HEK293 (cell line): ENCODE measurements at regions not wholly inside any gene's neighbourhood (a gene's known extent, or its start where the extent isn't known, plus 50 kb on each side); places are given as distances from the start of the nearest gene placed in this dataset.

ENCODE experiments used
- CTCF ChIA-PET: fragments of 350-600 bp; formaldehyde crosslinking; extraction: SDS; loops from one replicate; lab custom pipeline; 2021; ENCODE audit warnings: antibody characterized with exemption; lab: Yijun Ruan, JAX
- POLR2A ChIA-PET: fragments of 300-600 bp; formaldehyde crosslinking; extraction: SDS; loops from one replicate; lab custom pipeline; 2020; ENCODE audit warnings: antibody characterized with exemption, inconsistent platforms; lab: Yijun Ruan, JAX
- H3K27ac ChIP-seq: fragments of 200-500 bp; sonication (Bioruptor generic); 2 replicates; pipeline ENCODE4 v1.5.1; 2014; ENCODE audit warnings: low read depth, low read length, control low read depth, inconsistent platforms; ENCODE audit errors: extremely low read depth
- H3K36me3 ChIP-seq, 2 experiments: fragments of 200-500 bp in 1 of 2; sonication (Bioruptor generic) in 1 of 2; 1 replicate in 1 of 2; 2 replicates in 1 of 2; pipeline ENCODE4 v1.5.1; 2014 to 2017; ENCODE audit warnings: inconsistent platforms in 2 of 2, low read length in 2 of 2; ENCODE audit not compliant: control insufficient read depth in 2 of 2, insufficient read depth in 1 of 2
- H3K4me1 ChIP-seq: fragments of 200-500 bp; sonication (Bioruptor generic); 2 replicates; pipeline ENCODE4 v1.5.1; 2014; ENCODE audit warnings: mild to moderate bottlenecking, low read length, inconsistent platforms; ENCODE audit not compliant: control insufficient read depth, insufficient read depth
- H3K4me3 ChIP-seq: 2 replicates; pipeline ENCODE4 v1.5.1; 2011; ENCODE audit warnings: low read depth, mild to moderate bottlenecking, control low read depth, low read length, moderate library complexity
- H3K9me3 ChIP-seq: fragments of 200-500 bp; sonication (Bioruptor generic); 2 replicates; pipeline ENCODE4 v1.5.1; 2014; ENCODE audit warnings: low read depth, low read length, inconsistent platforms; ENCODE audit not compliant: control insufficient read depth, insufficient read depth
- EGR2 ChIP-seq: fragments of 450-650 bp; formaldehyde crosslinking; IDR thresholded peaks from 2 replicates; pipeline ENCODE4 v1.5.1; 2016; ENCODE audit warnings: low read depth, missing biosample characterization, missing genetic modification characterization
- ELK4 ChIP-seq: IDR thresholded peaks from 2 replicates; pipeline ENCODE4 v1.6.1; 2011; ENCODE audit warnings: mild to moderate bottlenecking, low read depth, low read length, borderline replicate concordance
- FEZF1 ChIP-seq: fragments of 450-650 bp; formaldehyde crosslinking; IDR thresholded peaks from 2 replicates; pipeline ENCODE4 v1.5.1; 2016; ENCODE audit warnings: missing biosample characterization, missing genetic modification characterization
- KLF17 ChIP-seq: fragments of 450-650 bp; formaldehyde crosslinking; IDR thresholded peaks from 2 replicates; pipeline ENCODE4 v1.5.1; 2016; ENCODE audit warnings: missing biosample characterization, missing genetic modification characterization
- MYNN ChIP-seq: fragments of 450-650 bp; formaldehyde crosslinking; IDR thresholded peaks from 2 replicates; pipeline ENCODE4 v1.5.1; 2016; ENCODE audit warnings: missing biosample characterization, missing genetic modification characterization, borderline replicate concordance
- SETDB1 ChIP-seq: IDR thresholded peaks from one replicate; pipeline ENCODE4 v1.6.1; 2017; ENCODE audit warnings: mild to moderate bottlenecking, low read length, moderate library complexity, mixed read lengths; ENCODE audit not compliant: insufficient read length
- SP2 ChIP-seq: fragments of 450-650 bp; formaldehyde crosslinking; IDR thresholded peaks from 2 replicates; pipeline ENCODE4 v1.5.1; 2016; ENCODE audit warnings: missing biosample characterization, missing genetic modification characterization
- TCF7L2 ChIP-seq: IDR thresholded peaks from 2 replicates; pipeline ENCODE4 v1.6.1; 2011; ENCODE audit warnings: low read depth, mild to moderate bottlenecking, inconsistent platforms, low read length, moderate library complexity, borderline replicate concordance
- TRIM28 ChIP-seq: IDR thresholded peaks from 2 replicates; pipeline ENCODE4 v1.6.1; 2011; ENCODE audit warnings: low read length, control low read depth, borderline replicate concordance
- TSHZ1 ChIP-seq: fragments of 450-650 bp; formaldehyde crosslinking; IDR thresholded peaks from 2 replicates; pipeline ENCODE4 v1.5.1; 2016; ENCODE audit warnings: missing biosample characterization, missing genetic modification characterization, borderline replicate concordance
- ZFHX2 ChIP-seq: fragments of 450-650 bp; formaldehyde crosslinking; conservative IDR thresholded peaks from 2 replicates; pipeline ENCODE4 v1.5.1; 2016; ENCODE audit warnings: missing biosample characterization, missing genetic modification characterization
- ZNF133 ChIP-seq: fragments of 450-650 bp; formaldehyde crosslinking; IDR thresholded peaks from 2 replicates; pipeline ENCODE4 v1.5.1; 2016; ENCODE audit warnings: missing biosample characterization, missing genetic modification characterization
- ZNF138 ChIP-seq: fragments of 450-650 bp; formaldehyde crosslinking; IDR thresholded peaks from 2 replicates; pipeline ENCODE4 v1.5.1; 2016; ENCODE audit warnings: missing biosample characterization, missing genetic modification characterization, borderline replicate concordance
- ZNF146 ChIP-seq: fragments of 450-650 bp; formaldehyde crosslinking; IDR thresholded peaks from 2 replicates; pipeline ENCODE4 v1.5.1; 2016; ENCODE audit warnings: missing biosample characterization, missing genetic modification characterization
- ZNF16 ChIP-seq: fragments of 450-650 bp; formaldehyde crosslinking; IDR thresholded peaks from 2 replicates; pipeline ENCODE4 v1.5.1; 2016; ENCODE audit warnings: low read depth, missing biosample characterization, missing genetic modification characterization
- ZNF214 ChIP-seq: fragments of 450-650 bp; formaldehyde crosslinking; IDR thresholded peaks from 2 replicates; pipeline ENCODE4 v1.5.1; 2017; ENCODE audit warnings: missing biosample characterization, mild to moderate bottlenecking, missing genetic modification characterization, borderline replicate concordance
- ZNF366 ChIP-seq: fragments of 450-650 bp; formaldehyde crosslinking; conservative IDR thresholded peaks from 2 replicates; pipeline ENCODE4 v1.5.1; 2016; ENCODE audit warnings: missing biosample characterization, missing genetic modification characterization
- ZNF423 ChIP-seq: fragments of 450-650 bp; formaldehyde crosslinking; IDR thresholded peaks from 2 replicates; pipeline ENCODE4 v1.5.1; 2016; ENCODE audit warnings: missing biosample characterization, missing genetic modification characterization
- ZNF548 ChIP-seq: fragments of 450-650 bp; formaldehyde crosslinking; IDR thresholded peaks from 2 replicates; pipeline ENCODE4 v1.5.1; 2016; ENCODE audit warnings: missing biosample characterization, missing genetic modification characterization
- ZNF600 ChIP-seq: fragments of 450-650 bp; formaldehyde crosslinking; IDR thresholded peaks from 2 replicates; pipeline ENCODE4 v1.5.1; 2016; ENCODE audit warnings: missing biosample characterization, missing genetic modification characterization
- ZNF639 ChIP-seq: fragments of 450-650 bp; formaldehyde crosslinking; IDR thresholded peaks from 2 replicates; pipeline ENCODE4 v1.5.1; 2016; ENCODE audit warnings: missing biosample characterization, missing genetic modification characterization
- ZNF664 ChIP-seq: fragments of 450-650 bp; formaldehyde crosslinking; IDR thresholded peaks from 2 replicates; pipeline ENCODE4 v1.5.1; 2016; ENCODE audit warnings: missing biosample characterization, missing genetic modification characterization
- ZNF701 ChIP-seq: fragments of 450-650 bp; formaldehyde crosslinking; IDR thresholded peaks from 2 replicates; pipeline ENCODE4 v1.5.1; 2016; ENCODE audit warnings: missing biosample characterization, missing genetic modification characterization
- ZNF830 ChIP-seq: fragments of 450-650 bp; IDR thresholded peaks from 2 replicates; pipeline ENCODE4 v1.5.0; 2018; ENCODE audit warnings: missing biosample characterization, missing genetic modification characterization, low read depth, mild to moderate bottlenecking, moderate library complexity

- no peak for TF ChIP-seq ZNF366 (tag by site-specific recombination)
- TF ChIP-seq ZNF214 (tag by site-specific recombination): no peak
- no peak for TF ChIP-seq ZNF548 (tag by site-specific recombination)
- TF ChIP-seq ZNF146 (tag by site-specific recombination): no peak
- TF ChIP-seq ELK4: no peak
- no peak for TF ChIP-seq ZNF138 (tag by site-specific recombination)
- TF ChIP-seq ZNF664 (tag by site-specific recombination): no peak
- TF ChIP-seq ZNF701: no peak
- no peak overlapping the region for H3K27ac ChIP-seq
- H3K36me3 ChIP-seq: no peaks in the 10 kb centered on the region
- no peaks in the 10 kb centered on the region for H3K9me3 ChIP-seq
- H3K4me3 ChIP-seq: no peak overlapping the region
- CTCF ChIA-PET: interaction anchor here (0.6 kb wide), 1 partner anchor 92 kb away, joined by 3 read pairs; no protein-coding TSS in a partner anchor
- H3K4me1 ChIP-seq: no peaks in the 10 kb centered on the region
- POLR2A ChIA-PET: no interaction called here
Observed at GRCh38 chr7:155878250-155878649, 66.0 kb upstream of the SHH start.

- Histone ChIP-seq H3K9me3 (no peaks in the 10 kb centered on the region), H3K4me3 (no peak overlapping the region), H3K36me3 (no peaks in the 10 kb centered on the region), H3K27ac (no peak overlapping the region), H3K4me1 (no peaks in the 10 kb centered on the region)
- CTCF ChIA-PET: no interaction called here
- POLR2A ChIA-PET: no interaction called here
- TF ChIP-seq ZNF639 (tag by site-specific recombination) (no peak), TSHZ1 (no peak), MYNN (tag by site-specific recombination) (no peak), ZNF600 (no peak)
Observed at GRCh38 chr7:155877167-155877566, 64.9 kb upstream of the SHH start.

GRCh38 chr7:155874411-155874810, 62.1 kb upstream of the SHH start:
- Histone ChIP-seq H3K9me3 (no peaks in the 10 kb centered on the region), H3K36me3 (no peaks in the 10 kb centered on the region), H3K4me1 (no peaks in the 10 kb centered on the region), H3K27ac (no peak overlapping the region), H3K4me3 (no peak overlapping the region)
- CTCF ChIA-PET: no interaction called here
- no peak for TF ChIP-seq ZNF133 (tag by site-specific recombination)
- no peak for TF ChIP-seq ZFHX2 (tag by site-specific recombination)
- no peak for TF ChIP-seq ZNF16 (tag by site-specific recombination)
- no peak for TF ChIP-seq TCF7L2
- TF ChIP-seq ZNF366 (tag by site-specific recombination): no peak
- TF ChIP-seq ZNF830 (tag by site-specific recombination): no peak
- no peak for TF ChIP-seq SETDB1
- TF ChIP-seq SP2 (tag by site-specific recombination): no peak
- TF ChIP-seq ZNF423 (tag by site-specific recombination): no peak
- TF ChIP-seq FEZF1 (tag by site-specific recombination): no peak
- TF ChIP-seq EGR2: no peak
- no peak for TF ChIP-seq KLF17 (tag by site-specific recombination)
- TF ChIP-seq TRIM28: no peak
- POLR2A ChIA-PET: no interaction called here
